SU-DHL-6 (cell line): ENCODE measurements at regions not wholly inside any gene's neighbourhood (a gene's known extent, or its start where the extent isn't known, plus 50 kb on each side); places are given as distances from the start of the nearest gene placed in this dataset.

Experiments
- H2AFZ ChIP-seq: fragments of 200-600 bp; sonication (generic); 2 replicates; pipeline ENCODE4 v1.6.1; 2014; ENCODE audit warnings: low read depth, mild to moderate bottlenecking, moderate library complexity, mixed read lengths, antibody characterized with exemption, low read length; ENCODE audit not compliant: severe bottlenecking
- H3F3A ChIP-seq: fragments of 200-600 bp; shearing (Covaris generic); 2 replicates; pipeline ENCODE4 v1.6.0; 2016; ENCODE audit warnings: antibody characterized with exemption, mild to moderate bottlenecking; ENCODE audit not compliant: insufficient read depth
- H3K27ac ChIP-seq: fragments of 200-600 bp; sonication (generic); 2 replicates; pipeline ENCODE4 v1.5.1; 2016; ENCODE audit warnings: low read depth, mild to moderate bottlenecking, low read length, moderate library complexity, mixed read lengths
- H3K27me3 ChIP-seq: fragments of 200-600 bp; sonication (generic), shearing (Covaris generic); 2 replicates; pipeline ENCODE4 v1.6.0; 2014; ENCODE audit warnings: mild to moderate bottlenecking, low read length
- H3K36me3 ChIP-seq: fragments of 200-600 bp; sonication (generic); 2 replicates; pipeline ENCODE4 v1.6.1; 2014; ENCODE audit warnings: mild to moderate bottlenecking, low read length, mixed read lengths
- H3K4me2 ChIP-seq: fragments of 300-600, 200-600 bp; shearing (Covaris generic), sonication (generic); 2 replicates; pipeline ENCODE4 v1.6.0; 2014; ENCODE audit warnings: low read length, low read depth, mild to moderate bottlenecking; ENCODE audit not compliant: poor library complexity, severe bottlenecking
- H3K4me3 ChIP-seq: fragments of 200-600 bp; sonication (generic); 2 replicates; pipeline ENCODE4 v1.5.1; 2014; ENCODE audit warnings: antibody characterized with exemption, low read length, mild to moderate bottlenecking, mixed read lengths; ENCODE audit not compliant: insufficient read depth, poor library complexity, severe bottlenecking
- H3K79me2 ChIP-seq: fragments of 200-600 bp; sonication (generic); 2 replicates; pipeline ENCODE4 v1.6.1; 2014; ENCODE audit warnings: mild to moderate bottlenecking, low read length, moderate library complexity; ENCODE audit not compliant: insufficient read depth
- H3K9ac ChIP-seq: fragments of 200-600 bp; sonication (generic); 2 replicates; pipeline ENCODE4 v1.7.0; 2014; ENCODE audit warnings: mild to moderate bottlenecking, low read length
- H3K9me2 ChIP-seq: fragments of 200-600 bp; sonication (generic); replicated peaks from 2 replicates; pipeline ENCODE4 v1.6.1; 2014; ENCODE audit warnings: low read length; ENCODE audit not compliant: insufficient read depth
- H3K9me3 ChIP-seq: fragments of 200-600 bp; sonication (generic); 2 replicates; pipeline ENCODE4 v1.6.1; 2014; ENCODE audit warnings: low read length, mixed read lengths; ENCODE audit not compliant: insufficient read depth
- H4K20me1 ChIP-seq: fragments of 200-600 bp; sonication (generic); 2 replicates; pipeline ENCODE4 v1.6.1; 2014; ENCODE audit warnings: low read depth, mild to moderate bottlenecking, antibody characterized with exemption, low read length, moderate library complexity, mixed read lengths
- CTCF ChIP-seq: fragments of 200-600 bp; sonication (generic); IDR thresholded peaks from one replicate; pipeline ENCODE4 v1.5.1; 2017; ENCODE audit warnings: antibody characterized with exemption, mild to moderate bottlenecking, low read length, moderate library complexity; ENCODE audit not compliant: insufficient read depth, poor library complexity, severe bottlenecking
- EZH2phosphoT487 ChIP-seq: fragments of 200-600 bp; sonication (generic), shearing (Covaris generic); conservative IDR thresholded peaks from 2 replicates; pipeline ENCODE4 v1.6.1; 2018; ENCODE audit warnings: mild to moderate bottlenecking, antibody characterized with exemption, low read length, moderate library complexity, mixed read lengths

- H3K79me2 ChIP-seq, result no peaks in the 10 kb centered on the region
- TF ChIP-seq EZH2phosphoT487 (no peak), CTCF (no peak)
- H3K27me3 ChIP-seq, result 0 out of 2 replicates have a peak, but pooled peaks cover 4% of the 10 kb centered on the region
- H3K9me2 ChIP-seq, result no peaks in the 10 kb centered on the region
- H4K20me1 ChIP-seq, result no peaks in the 10 kb centered on the region
- no peak overlapping the region for H3K4me2 ChIP-seq
- H2AFZ ChIP-seq, result no peak overlapping the region
- no peaks in the 10 kb centered on the region for H3K9me3 ChIP-seq
- no peaks in the 10 kb centered on the region for H3F3A ChIP-seq
- H3K9ac ChIP-seq, result no peak overlapping the region
- no peaks in the 10 kb centered on the region for H3K36me3 ChIP-seq
- no peak overlapping the region for H3K27ac ChIP-seq
- H3K4me3 ChIP-seq, result no peak overlapping the region
Measured at GRCh38 chr11:87484566-87484965, 446.8 kb downstream of the TMEM135 start.

- no peak overlapping the region for H3K9ac ChIP-seq
- H3K4me3 ChIP-seq, result no peak overlapping the region
- no peaks in the 10 kb centered on the region for H3K9me2 ChIP-seq
- no peaks in the 10 kb centered on the region for H3K9me3 ChIP-seq
- no peaks in the 10 kb centered on the region for H4K20me1 ChIP-seq
- TF ChIP-seq CTCF (no peak), EZH2phosphoT487 (no peak)
- no peak overlapping the region for H3K4me2 ChIP-seq
- no peaks in the 10 kb centered on the region for H3K79me2 ChIP-seq
- no peak overlapping the region for H3K27ac ChIP-seq
- H3F3A ChIP-seq, result no peaks in the 10 kb centered on the region
- no peaks in the 10 kb centered on the region for H3K36me3 ChIP-seq
- H2AFZ ChIP-seq, result no peak overlapping the region
- H3K27me3 ChIP-seq, result no peaks in the 10 kb centered on the region
Measured at GRCh38 chr11:87477321-87477720, 439.6 kb downstream of the TMEM135 start.

GRCh38 chr11:87473174-87473573 lies 435.4 kb downstream of the TMEM135 start:
- H3K9me3 ChIP-seq, result no peaks in the 10 kb centered on the region
- H3K27ac ChIP-seq, result no peak overlapping the region
- no peak overlapping the region for H3K4me2 ChIP-seq
- H3K36me3 ChIP-seq, result no peaks in the 10 kb centered on the region
- H3F3A ChIP-seq, result no peaks in the 10 kb centered on the region
- no peak overlapping the region for H3K4me3 ChIP-seq
- H3K79me2 ChIP-seq, result no peaks in the 10 kb centered on the region
- H2AFZ ChIP-seq, result no peak overlapping the region
- no peak for TF ChIP-seq CTCF
- no peaks in the 10 kb centered on the region for H3K9me2 ChIP-seq
- H3K27me3 ChIP-seq, result no peaks in the 10 kb centered on the region
- no peaks in the 10 kb centered on the region for H4K20me1 ChIP-seq
- no peak overlapping the region for H3K9ac ChIP-seq

GRCh38 chr11:87466223-87466622 lies 428.5 kb downstream of the TMEM135 start:
- Histone ChIP-seq H2AFZ (no peak overlapping the region), H3K27ac (no peak overlapping the region), H3K9me3 (no peaks in the 10 kb centered on the region), H3K36me3 (no peaks in the 10 kb centered on the region), H3K4me3 (no peak overlapping the region), H3K9ac (no peak overlapping the region), H3K79me2 (no peaks in the 10 kb centered on the region), H4K20me1 (no peaks in the 10 kb centered on the region), H3K9me2 (no peaks in the 10 kb centered on the region), H3F3A (no peaks in the 10 kb centered on the region), H3K27me3 (no peaks in the 10 kb centered on the region; the same call in 1 of the 2 replicates), H3K4me2 (no peak overlapping the region)
- TF ChIP-seq EZH2phosphoT487 (no peak), CTCF (no peak)
